AG09319 (cell line): ENCODE measurements at regions not wholly inside any gene's neighbourhood (a gene's known extent, or its start where the extent isn't known, plus 50 kb on each side); places are given as distances from the start of the nearest gene placed in this dataset.
"Not testable (repeated sequence)": the region's sequence is repeated elsewhere in the genome, so short reads cannot be mapped to it uniquely, and the experiment has no call there.

Source experiments
- DNase-seq: peaks from one replicate; pipeline ENCODE4 v3.0.0-alpha.2; 2010; ENCODE audit warnings: low read depth; ENCODE audit errors: extremely low read depth
- TF ChIP-seq, protein P1 (sequence below): IDR thresholded peaks from 2 replicates; pipeline ENCODE4 v1.5.1; 2011; ENCODE audit warnings: low read depth, mild to moderate bottlenecking, inconsistent platforms, low read length, moderate library complexity

- TF ChIP-seq, protein P1, sequence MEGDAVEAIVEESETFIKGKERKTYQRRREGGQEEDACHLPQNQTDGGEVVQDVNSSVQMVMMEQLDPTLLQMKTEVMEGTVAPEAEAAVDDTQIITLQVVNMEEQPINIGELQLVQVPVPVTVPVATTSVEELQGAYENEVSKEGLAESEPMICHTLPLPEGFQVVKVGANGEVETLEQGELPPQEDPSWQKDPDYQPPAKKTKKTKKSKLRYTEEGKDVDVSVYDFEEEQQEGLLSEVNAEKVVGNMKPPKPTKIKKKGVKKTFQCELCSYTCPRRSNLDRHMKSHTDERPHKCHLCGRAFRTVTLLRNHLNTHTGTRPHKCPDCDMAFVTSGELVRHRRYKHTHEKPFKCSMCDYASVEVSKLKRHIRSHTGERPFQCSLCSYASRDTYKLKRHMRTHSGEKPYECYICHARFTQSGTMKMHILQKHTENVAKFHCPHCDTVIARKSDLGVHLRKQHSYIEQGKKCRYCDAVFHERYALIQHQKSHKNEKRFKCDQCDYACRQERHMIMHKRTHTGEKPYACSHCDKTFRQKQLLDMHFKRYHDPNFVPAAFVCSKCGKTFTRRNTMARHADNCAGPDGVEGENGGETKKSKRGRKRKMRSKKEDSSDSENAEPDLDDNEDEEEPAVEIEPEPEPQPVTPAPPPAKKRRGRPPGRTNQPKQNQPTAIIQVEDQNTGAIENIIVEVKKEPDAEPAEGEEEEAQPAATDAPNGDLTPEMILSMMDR = no peak
- DNase-seq = no peak
These were observed 643.9 kb upstream of the NXPH2 start for GRCh38 chr2:139424101-139424500.

GRCh38 chr2:139411236-139411635 is 631.0 kb upstream of the NXPH2 start:
- no peak for DNase-seq
- TF ChIP-seq, protein P1 = no peak

- DNase-seq = not testable (repeated sequence)
These were observed 630.6 kb upstream of the NXPH2 start for GRCh38 chr2:139410833-139411174.

GRCh38 chr2:139410147-139410832 is 630.1 kb upstream of the NXPH2 start:
- not testable (repeated sequence) for DNase-seq

GRCh38 chr2:139409212-139409611 is 629.0 kb upstream of the NXPH2 start:
- no peak for DNase-seq
- TF ChIP-seq, protein P1 = no peak

DNA sequence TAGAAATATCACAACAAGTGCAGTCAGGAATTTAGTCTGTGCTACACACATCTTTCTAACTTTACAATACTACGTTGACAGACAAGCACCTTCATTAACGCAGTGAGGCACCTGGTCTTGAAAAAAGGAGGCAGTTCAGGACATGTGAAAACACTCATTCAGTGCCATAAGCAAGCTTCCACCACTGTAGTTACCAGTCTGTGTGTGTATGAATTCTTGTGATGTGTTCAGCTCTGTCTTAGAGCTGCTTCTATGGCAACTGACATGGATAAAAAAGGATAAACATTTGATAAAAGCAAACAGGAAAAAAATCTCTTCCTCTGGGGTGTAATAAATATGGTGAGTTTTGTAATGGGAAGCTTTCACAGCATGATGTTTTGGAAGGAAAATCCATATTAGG is 623.8 kb upstream of the NXPH2 start:
- TF ChIP-seq, protein P1 = no peak
- no peak for DNase-seq

DNA sequence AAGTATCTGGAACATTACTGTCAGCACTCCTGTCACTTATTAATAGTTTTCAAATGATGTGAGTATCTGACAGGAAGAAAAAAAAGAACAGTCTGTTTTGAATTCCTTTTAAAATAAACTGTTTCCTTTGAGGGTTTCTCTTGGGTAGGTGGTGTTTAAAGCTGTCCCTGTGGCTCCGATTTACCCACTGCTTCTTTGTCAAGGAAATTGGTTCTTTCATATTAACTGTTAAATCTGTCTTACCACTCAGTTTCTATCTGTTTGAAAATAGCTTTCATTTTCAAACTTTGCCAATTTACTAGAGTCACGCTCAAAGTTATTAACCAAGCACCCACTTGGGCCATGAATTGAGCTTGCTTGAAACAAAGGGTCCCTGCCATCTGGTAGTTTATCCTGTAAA is 614.6 kb upstream of the NXPH2 start:
- TF ChIP-seq, protein P1 = no peak

DNA sequence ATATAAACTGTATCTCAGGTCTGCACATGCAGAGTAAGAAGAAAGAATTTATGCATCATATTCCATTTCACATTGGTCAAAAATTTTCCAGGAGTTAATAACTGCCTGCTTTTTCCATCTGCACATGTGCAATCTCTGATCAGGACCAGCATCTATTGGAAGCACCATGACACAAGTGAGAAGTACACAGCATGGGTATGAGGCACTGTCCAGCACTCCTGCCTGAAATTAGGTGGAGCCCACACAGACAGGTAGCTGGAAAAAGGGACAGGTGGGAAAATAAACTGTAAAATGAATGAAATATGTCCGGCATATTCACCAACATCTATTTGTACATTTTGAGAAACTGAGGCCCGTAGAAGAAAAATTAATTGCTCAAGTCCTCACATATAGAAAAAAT is 609.2 kb upstream of the NXPH2 start:
- DNase-seq = no peak
- TF ChIP-seq, protein P1 = no peak

More for the DNA sequence above, 614.6 kb upstream of the NXPH2 start:
- DNase-seq = no peak
